ENCODE measurements at regions not wholly inside any gene's neighbourhood (a gene's known extent, or its start where the extent isn't known, plus 50 kb on each side); places are given as distances from the start of the nearest gene placed in this dataset.

- TF ChIP-seq MXI1 (IDR thresholded peaks at IDR 0.05; ENCODE audit: borderline replicate concordance, low read depth, low read length) = no peak
- TF ChIP-seq CTCF (conservative IDR thresholded peaks at IDR 0.05; ENCODE audit: low read depth, low read length) = no peak
- TF ChIP-seq CEBPB (IDR thresholded peaks at IDR 0.05; ENCODE audit: low read depth, low read length) = no peak
- TF ChIP-seq RAD21 (IDR thresholded peaks at IDR 0.05; ENCODE audit: low read length) = no peak
- no peak for TF ChIP-seq CHD1 (IDR thresholded peaks at IDR 0.05; ENCODE audit: low read depth, low read length)
Observed at GRCh38 chr16:19361587-19361986, 56.1 kb upstream of the TMC5 start.

Data from IMR-90 (cell line).